ENCODE measurements at regions not wholly inside any gene's neighbourhood (a gene's known extent, or its start where the extent isn't known, plus 50 kb on each side); places are given as distances from the start of the nearest gene placed in this dataset.
A peak's percentile ranks its signal among the peaks of the same experiment; 100 is the strongest.

DNA sequence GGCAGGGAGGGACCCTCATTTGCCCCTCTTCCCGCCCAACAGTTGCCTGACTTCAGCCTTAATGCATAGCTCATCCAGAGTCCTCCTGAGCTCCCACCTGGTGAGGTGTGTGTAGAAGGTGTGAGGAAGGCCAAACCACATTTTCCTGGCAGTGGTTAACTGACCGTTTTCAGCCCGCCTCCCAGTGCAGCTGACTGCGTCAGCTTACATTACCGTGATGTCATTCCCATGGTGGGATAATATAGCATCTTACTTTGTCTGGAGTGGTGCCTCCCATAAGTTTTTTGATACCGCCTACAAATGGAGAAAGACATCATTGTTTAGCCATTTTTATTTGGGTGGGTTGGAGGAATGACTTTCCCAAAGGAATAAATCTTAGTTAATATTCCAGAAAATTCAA lies 151.9 kb downstream of the C9orf152 start:
- no peaks in the 10 kb centered on the region for H3K27me3 ChIP-seq (ENCODE audit: control insufficient read depth, insufficient read depth, low read length)
- H3K4me3 ChIP-seq (ENCODE audit: low read length in 3 of 3) = no peak overlapping the region
- H3K9me3 ChIP-seq (ENCODE audit: control insufficient read depth in 2 of 3, insufficient read depth in 1 of 3, low read length in 3 of 3) = no peaks in the 10 kb centered on the region
- H3K27ac ChIP-seq (ENCODE audit: low read depth in 2 of 2, low read length in 2 of 2) = no peak overlapping the region
- TF ChIP-seq, protein P1, sequence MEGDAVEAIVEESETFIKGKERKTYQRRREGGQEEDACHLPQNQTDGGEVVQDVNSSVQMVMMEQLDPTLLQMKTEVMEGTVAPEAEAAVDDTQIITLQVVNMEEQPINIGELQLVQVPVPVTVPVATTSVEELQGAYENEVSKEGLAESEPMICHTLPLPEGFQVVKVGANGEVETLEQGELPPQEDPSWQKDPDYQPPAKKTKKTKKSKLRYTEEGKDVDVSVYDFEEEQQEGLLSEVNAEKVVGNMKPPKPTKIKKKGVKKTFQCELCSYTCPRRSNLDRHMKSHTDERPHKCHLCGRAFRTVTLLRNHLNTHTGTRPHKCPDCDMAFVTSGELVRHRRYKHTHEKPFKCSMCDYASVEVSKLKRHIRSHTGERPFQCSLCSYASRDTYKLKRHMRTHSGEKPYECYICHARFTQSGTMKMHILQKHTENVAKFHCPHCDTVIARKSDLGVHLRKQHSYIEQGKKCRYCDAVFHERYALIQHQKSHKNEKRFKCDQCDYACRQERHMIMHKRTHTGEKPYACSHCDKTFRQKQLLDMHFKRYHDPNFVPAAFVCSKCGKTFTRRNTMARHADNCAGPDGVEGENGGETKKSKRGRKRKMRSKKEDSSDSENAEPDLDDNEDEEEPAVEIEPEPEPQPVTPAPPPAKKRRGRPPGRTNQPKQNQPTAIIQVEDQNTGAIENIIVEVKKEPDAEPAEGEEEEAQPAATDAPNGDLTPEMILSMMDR (IDR thresholded peaks at IDR 0.05; ENCODE audit: borderline replicate concordance, extremely low read depth, insufficient read depth) = no peak
- FAIRE-seq (no peak), DNase-seq (no peak)
- H3K36me3 ChIP-seq (ENCODE audit: control insufficient read depth in 2 of 3, insufficient read depth in 3 of 3, low read length in 3 of 3) = no peaks in the 10 kb centered on the region
- H3K4me1 ChIP-seq (ENCODE audit: control insufficient read depth in 2 of 3, insufficient read depth in 2 of 3, low read depth in 1 of 3, low read length in 3 of 3) = peaks cover 0 to 13% (median 11%) of the 10 kb centered on the region in 3 donors
- intact Hi-C loops (cut with DNase I) = no loop called here
- no peak overlapping the region for H3K9ac ChIP-seq (ENCODE audit: low read length in 3 of 3)

DNA sequence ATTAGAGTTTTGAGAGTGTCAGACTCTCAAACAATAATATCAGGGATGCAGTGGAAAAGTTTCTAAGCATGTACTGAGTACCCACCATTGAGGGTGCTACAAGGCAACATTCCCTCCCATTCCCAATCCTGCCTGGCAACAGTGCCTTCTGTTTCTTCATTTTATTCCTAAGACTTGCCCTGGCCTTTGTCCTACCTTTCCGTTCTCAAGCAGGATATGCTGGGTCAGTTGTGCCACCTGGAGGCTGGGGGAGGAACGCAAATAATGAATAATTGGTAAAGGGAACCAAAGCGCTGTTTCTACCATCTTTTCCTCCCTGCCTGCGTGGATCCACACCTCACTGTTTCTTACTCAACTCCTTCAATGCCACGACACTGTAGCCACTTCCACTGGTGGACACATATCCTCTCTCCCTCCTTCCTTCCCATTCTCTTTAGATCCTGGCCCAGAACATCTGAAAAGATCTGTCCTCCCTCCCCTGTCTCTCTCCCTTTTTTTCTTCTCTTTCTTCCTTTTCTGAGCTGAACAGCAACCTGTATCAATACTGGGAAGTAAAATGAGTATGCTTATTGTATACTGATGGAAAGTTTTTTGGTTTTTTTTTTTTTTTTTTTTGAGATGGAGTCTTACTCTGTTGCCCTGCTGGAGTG lies 149.5 kb downstream of the C9orf152 start:
- Histone ChIP-seq H3K36me3 (ENCODE audit: control insufficient read depth in 2 of 3, insufficient read depth in 3 of 3, low read length in 3 of 3) (no peaks in the 10 kb centered on the region), H3K27me3 (ENCODE audit: control insufficient read depth, insufficient read depth, low read length) (no peaks in the 10 kb centered on the region), H3K4me3 (ENCODE audit: low read length in 3 of 3) (peak overlapping the region in 1 of 3 donors; percentile 37), H3K9ac (ENCODE audit: low read length in 3 of 3) (no peak overlapping the region), H3K27ac (ENCODE audit: low read depth in 2 of 2, low read length in 2 of 2) (peak overlapping the region; percentile 52 to 68), H3K9me3 (ENCODE audit: control insufficient read depth in 2 of 3, insufficient read depth in 1 of 3, low read length in 3 of 3) (no peaks in the 10 kb centered on the region), H3K4me1 (ENCODE audit: control insufficient read depth in 2 of 3, insufficient read depth in 2 of 3, low read depth in 1 of 3, low read length in 3 of 3) (peaks cover 0 to 13% (median 11%) of the 10 kb centered on the region in 3 donors)
- TF ChIP-seq, protein P1 (IDR thresholded peaks at IDR 0.05; ENCODE audit: borderline replicate concordance, extremely low read depth, insufficient read depth) = peak; percentile 68
- intact Hi-C loops (cut with DNase I) = no loop called here
- FAIRE-seq (no peak), DNase-seq (peak in 4 of 5 donors; percentile 46 to 79 (median 55))

DNA sequence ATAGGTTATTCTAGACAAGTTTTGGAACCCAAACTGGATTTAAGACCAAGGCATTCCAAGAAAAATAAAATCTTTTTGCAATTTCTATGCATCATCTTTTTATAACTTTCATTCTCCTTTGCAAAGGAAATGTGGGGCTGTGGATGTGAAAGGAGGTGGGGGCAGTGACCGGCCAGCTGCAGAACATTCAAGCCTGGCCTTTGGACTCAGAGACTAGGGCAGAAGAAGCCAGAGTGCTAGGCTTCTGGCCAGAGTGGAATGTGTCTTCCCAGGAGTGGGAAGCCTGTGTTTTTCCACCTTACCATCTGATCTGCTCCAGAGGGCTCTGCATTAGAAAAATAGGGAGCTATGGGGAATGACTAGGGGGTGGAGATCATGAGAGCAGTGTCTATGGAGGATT lies 148.5 kb downstream of the C9orf152 start:
- no peak for FAIRE-seq
- TF ChIP-seq, protein P1 (IDR thresholded peaks at IDR 0.05; ENCODE audit: borderline replicate concordance, extremely low read depth, insufficient read depth) = no peak
- Histone ChIP-seq H3K4me1 (ENCODE audit: control insufficient read depth in 2 of 3, insufficient read depth in 2 of 3, low read depth in 1 of 3, low read length in 3 of 3) (peaks cover 0 to 14% (median 13%) of the 10 kb centered on the region in 3 donors), H3K27me3 (ENCODE audit: control insufficient read depth, insufficient read depth, low read length) (no peaks in the 10 kb centered on the region), H3K9me3 (ENCODE audit: control insufficient read depth in 2 of 3, insufficient read depth in 1 of 3, low read length in 3 of 3) (no peaks in the 10 kb centered on the region), H3K27ac (ENCODE audit: low read depth in 2 of 2, low read length in 2 of 2) (peak overlapping the region; percentile 36 to 52), H3K9ac (ENCODE audit: low read length in 3 of 3) (no peak overlapping the region), H3K36me3 (ENCODE audit: control insufficient read depth in 2 of 3, insufficient read depth in 3 of 3, low read length in 3 of 3) (no peaks in the 10 kb centered on the region), H3K4me3 (ENCODE audit: low read length in 3 of 3) (no peak overlapping the region)
- DNase-seq = peak in 1 of 5 donors; percentile 38
- intact Hi-C loops (cut with DNase I) = no loop called here

Measured in kidney (tissue), 13 donors.